ENCODE measurements at regions not wholly inside any gene's neighbourhood (a gene's known extent, or its start where the extent isn't known, plus 50 kb on each side); places are given as distances from the start of the nearest gene placed in this dataset.

DNA sequence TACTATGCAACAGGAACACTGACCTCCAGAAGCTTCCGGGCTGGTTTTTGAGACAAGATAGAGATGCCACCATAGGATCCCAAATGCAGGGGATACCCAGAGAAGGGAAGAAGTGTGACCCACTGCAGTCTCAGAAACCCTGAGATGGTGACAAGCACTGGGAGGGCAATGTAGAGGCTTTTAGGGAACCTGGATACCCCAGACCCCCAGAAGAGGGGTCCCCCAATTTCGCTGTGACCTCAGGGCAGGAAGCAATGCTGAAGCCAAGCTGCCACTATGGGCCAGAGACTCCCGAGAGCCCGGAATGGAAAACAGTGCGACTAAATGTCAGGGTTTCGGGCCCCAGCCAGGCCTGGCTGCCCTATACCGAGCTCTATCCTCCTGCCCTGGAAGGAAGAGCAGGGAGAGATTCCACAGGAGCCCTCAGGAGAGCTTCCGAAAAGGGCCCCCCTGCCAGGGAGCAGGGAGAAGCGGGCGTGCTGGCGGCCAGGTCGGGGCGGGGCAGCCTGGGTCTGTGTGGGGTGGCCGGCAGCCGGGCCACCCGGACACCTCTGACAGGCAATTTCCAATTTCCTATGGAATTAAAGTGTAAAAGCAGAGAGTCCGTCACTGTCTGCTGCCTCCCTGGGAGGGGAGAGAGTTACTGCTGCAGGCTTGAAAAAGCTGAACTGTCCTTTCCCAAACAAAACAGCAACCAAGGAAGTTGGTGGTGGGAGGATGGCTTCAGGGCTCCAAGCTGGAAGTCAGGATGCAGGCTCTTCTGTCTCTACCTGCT, 154.2 kb downstream of the FGF18 start:
- no peaks in the 10 kb centered on the region for H4K20me1 ChIP-seq (ENCODE audit: insufficient read depth, low read length)
- TF ChIP-seq ZSCAN20 (CRISPR knock-in tag; IDR thresholded peaks at IDR 0.05; ENCODE audit: borderline replicate concordance), result no peak
- no peak for TF ChIP-seq DPF2 (CRISPR knock-in tag; IDR thresholded peaks at IDR 0.05; ENCODE audit: borderline replicate concordance, low read depth)
- no peak for TF ChIP-seq ZNF282 (IDR thresholded peaks at IDR 0.05; ENCODE audit: partially characterized antibody)
- TF ChIP-seq ZNF746 (CRISPR knock-in tag; IDR thresholded peaks at IDR 0.05), result no peak
- TF ChIP-seq KAT8 (CRISPR knock-in tag; IDR thresholded peaks at IDR 0.05), result no peak
- TF ChIP-seq, protein P1, sequence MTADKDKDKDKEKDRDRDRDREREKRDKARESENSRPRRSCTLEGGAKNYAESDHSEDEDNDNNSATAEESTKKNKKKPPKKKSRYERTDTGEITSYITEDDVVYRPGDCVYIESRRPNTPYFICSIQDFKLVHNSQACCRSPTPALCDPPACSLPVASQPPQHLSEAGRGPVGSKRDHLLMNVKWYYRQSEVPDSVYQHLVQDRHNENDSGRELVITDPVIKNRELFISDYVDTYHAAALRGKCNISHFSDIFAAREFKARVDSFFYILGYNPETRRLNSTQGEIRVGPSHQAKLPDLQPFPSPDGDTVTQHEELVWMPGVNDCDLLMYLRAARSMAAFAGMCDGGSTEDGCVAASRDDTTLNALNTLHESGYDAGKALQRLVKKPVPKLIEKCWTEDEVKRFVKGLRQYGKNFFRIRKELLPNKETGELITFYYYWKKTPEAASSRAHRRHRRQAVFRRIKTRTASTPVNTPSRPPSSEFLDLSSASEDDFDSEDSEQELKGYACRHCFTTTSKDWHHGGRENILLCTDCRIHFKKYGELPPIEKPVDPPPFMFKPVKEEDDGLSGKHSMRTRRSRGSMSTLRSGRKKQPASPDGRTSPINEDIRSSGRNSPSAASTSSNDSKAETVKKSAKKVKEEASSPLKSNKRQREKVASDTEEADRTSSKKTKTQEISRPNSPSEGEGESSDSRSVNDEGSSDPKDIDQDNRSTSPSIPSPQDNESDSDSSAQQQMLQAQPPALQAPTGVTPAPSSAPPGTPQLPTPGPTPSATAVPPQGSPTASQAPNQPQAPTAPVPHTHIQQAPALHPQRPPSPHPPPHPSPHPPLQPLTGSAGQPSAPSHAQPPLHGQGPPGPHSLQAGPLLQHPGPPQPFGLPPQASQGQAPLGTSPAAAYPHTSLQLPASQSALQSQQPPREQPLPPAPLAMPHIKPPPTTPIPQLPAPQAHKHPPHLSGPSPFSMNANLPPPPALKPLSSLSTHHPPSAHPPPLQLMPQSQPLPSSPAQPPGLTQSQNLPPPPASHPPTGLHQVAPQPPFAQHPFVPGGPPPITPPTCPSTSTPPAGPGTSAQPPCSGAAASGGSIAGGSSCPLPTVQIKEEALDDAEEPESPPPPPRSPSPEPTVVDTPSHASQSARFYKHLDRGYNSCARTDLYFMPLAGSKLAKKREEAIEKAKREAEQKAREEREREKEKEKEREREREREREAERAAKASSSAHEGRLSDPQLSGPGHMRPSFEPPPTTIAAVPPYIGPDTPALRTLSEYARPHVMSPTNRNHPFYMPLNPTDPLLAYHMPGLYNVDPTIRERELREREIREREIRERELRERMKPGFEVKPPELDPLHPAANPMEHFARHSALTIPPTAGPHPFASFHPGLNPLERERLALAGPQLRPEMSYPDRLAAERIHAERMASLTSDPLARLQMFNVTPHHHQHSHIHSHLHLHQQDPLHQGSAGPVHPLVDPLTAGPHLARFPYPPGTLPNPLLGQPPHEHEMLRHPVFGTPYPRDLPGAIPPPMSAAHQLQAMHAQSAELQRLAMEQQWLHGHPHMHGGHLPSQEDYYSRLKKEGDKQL (CRISPR knock-in tag; IDR thresholded peaks at IDR 0.05; ENCODE audit: low read depth), result no peak
- no peak for TF ChIP-seq ARID5B (CRISPR knock-in tag; IDR thresholded peaks at IDR 0.05)
- TF ChIP-seq MEIS1 (CRISPR knock-in tag; IDR thresholded peaks at IDR 0.05; ENCODE audit: borderline replicate concordance), result no peak
- TF ChIP-seq ATF1 (CRISPR knock-in tag; IDR thresholded peaks at IDR 0.05), result no peak
- WGBS (ENCODE audit: low lambda C conversion rate), result 26% methylated on average over 12 of the region's 17 CpGs
- FAIRE-seq, result no peak
- peaks cover 0 to 11% of the 10 kb centered on the region in 2 experiments; a peak in 4 of 5 replicates for H3K27me3 ChIP-seq (ENCODE audit: control insufficient read depth in 1 of 2, insufficient read depth in 2 of 2, low read length in 2 of 2)
- H3K9ac ChIP-seq (ENCODE audit: insufficient read depth, low read depth, low read length), result no peak overlapping the region
- no peaks in the 10 kb centered on the region for H3K9me3 ChIP-seq (ENCODE audit: low read length)
- no peak for DNase-seq (ENCODE audit: low spot score)
- CTCF ChIA-PET (ENCODE audit: low intra/inter-chr PET ratio, low total read pairs), result no interaction called here
- BruUV-seq (replicated peaks), result no TSS peak
- no peaks in the 10 kb centered on the region for H3K79me2 ChIP-seq (ENCODE audit: insufficient read depth, low read length)
- intact Hi-C loops (cut with micrococcal nuclease; ENCODE audit: unreplicated experiment) (no loop called here), in situ Hi-C loops (cut with HindIII; ENCODE audit: extremely low pct_ligation_motif_present, low pct_unique_long_range_greater_than_20kb) (no loop called here)
- no peaks in the 10 kb centered on the region for H3K36me3 ChIP-seq (replicated peaks in 1 of 2; ENCODE audit: control insufficient read depth in 1 of 2, insufficient read depth in 2 of 2, low read length in 2 of 2)
- no peak overlapping the region for H2AFZ ChIP-seq (ENCODE audit: low read length)
- H3K4me2 ChIP-seq (ENCODE audit: low read depth, low read length), result no peak overlapping the region
- H3K27ac ChIP-seq (ENCODE audit: extremely low read length, insufficient read depth, low read length), result no peak overlapping the region
- no peak overlapping the region for H3K4me3 ChIP-seq (replicated peaks in 1 of 3; ENCODE audit: insufficient read depth in 1 of 3, low read depth in 2 of 3, low read length in 3 of 3)
- POLR2A ChIA-PET, result no interaction called here
- ATAC-seq, result no peak
- no peaks in the 10 kb centered on the region for H3K4me1 ChIP-seq (ENCODE audit: insufficient read depth, low read length)

Data from HepG2 (cell line).